Skin epidermis (tissue), 12 donors: ENCODE measurements at regions not wholly inside any gene's neighbourhood (a gene's known extent, or its start where the extent isn't known, plus 50 kb on each side); places are given as distances from the start of the nearest gene placed in this dataset.

Source experiments
- H3K27ac ChIP-seq, 21 experiments: fragments of 200-600 bp; sonication (generic) in 11 of 21; one replicate each; pipeline ENCODE4 v1.5.0; 2020; ENCODE audit warnings: mild to moderate bottlenecking in 3 of 21, inconsistent platforms in 2 of 21, moderate library complexity in 2 of 21
- H3K4me3 ChIP-seq, 7 experiments: fragments of 200-600 bp; sonication (generic) in 2 of 7; one replicate each; pipeline ENCODE4 v1.5.0; 2020; ENCODE audit warnings: inconsistent platforms in 2 of 7, mild to moderate bottlenecking in 2 of 7, moderate library complexity in 1 of 7

DNA sequence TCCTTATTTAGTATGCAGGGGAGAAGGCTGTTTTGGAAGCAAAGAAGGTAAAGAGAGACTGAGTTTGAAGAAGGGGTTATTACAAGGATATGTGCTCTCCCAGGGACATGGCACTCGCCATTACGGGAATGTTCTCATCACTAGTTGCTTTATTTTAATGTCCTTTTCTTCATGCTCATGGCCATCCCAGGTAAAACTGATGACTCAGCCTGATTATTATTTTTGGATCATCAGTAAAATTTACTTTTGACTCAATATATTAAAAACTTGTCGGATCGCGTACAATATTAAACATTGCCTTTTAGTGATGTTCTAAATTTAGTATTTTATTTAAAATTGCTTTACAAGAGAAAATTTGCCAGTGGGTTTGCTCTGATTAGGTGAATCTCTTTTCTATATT lies 414.7 kb downstream of the TLE4 start:
- no peak overlapping the region for H3K4me3 ChIP-seq
- H3K27ac ChIP-seq = no peak overlapping the region

- Histone ChIP-seq H3K27ac (no peak overlapping the region), H3K4me3 (no peak overlapping the region)
These were observed 414.0 kb downstream of the TLE4 start for GRCh38 chr9:79985772-79986171.

DNA sequence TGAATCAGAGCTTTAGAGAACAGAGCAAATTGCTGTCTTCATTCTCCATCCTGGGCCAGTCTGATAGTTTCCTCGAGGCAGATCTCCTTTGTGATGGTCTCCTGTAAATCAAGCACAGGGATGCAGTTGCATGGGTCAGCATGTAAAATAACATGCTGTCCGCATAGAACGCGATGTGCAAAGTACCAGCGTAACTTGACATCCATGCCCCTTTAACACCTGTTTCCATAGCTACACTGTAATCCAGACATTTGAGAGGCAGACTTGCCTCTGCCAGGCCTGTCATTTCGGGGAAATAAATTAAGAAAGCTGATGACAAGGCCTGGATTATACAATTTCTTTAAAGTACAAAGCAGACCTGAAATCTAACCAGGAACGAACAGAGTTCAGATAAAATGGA lies 413.5 kb downstream of the TLE4 start:
- H3K4me3 ChIP-seq = no peak overlapping the region
- no peak overlapping the region for H3K27ac ChIP-seq

DNA sequence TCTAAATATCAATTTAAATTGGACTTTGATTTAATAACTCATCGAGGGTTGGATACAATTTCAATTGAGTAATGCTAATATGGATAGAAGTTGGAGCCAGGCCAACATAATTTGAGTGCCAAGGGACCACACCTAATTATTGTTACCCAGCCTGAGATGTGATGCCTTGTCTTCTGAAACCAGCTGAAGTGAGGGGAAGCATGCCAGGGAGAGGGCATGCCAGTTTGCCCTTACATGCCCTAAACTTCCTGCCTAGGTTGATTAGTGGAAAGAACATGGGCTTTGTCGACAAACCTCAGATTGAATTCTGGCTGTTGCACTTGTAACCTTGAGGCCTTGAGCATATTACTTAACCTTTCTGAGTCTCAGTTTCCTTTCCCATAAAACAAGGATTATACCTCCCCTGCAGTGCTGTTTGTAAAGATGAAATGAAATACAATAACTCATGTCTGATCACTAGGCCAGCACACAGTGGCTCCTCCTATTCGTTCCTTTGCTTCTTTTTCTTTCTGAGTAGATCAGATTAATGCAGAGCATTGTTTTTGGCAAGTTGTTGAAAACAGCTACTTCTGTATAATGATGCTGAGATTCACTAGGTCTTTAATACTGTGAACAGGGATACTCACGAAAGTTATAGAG lies 412.8 kb downstream of the TLE4 start:
- H3K27ac ChIP-seq = no peak overlapping the region
- H3K4me3 ChIP-seq = no peak overlapping the region

DNA sequence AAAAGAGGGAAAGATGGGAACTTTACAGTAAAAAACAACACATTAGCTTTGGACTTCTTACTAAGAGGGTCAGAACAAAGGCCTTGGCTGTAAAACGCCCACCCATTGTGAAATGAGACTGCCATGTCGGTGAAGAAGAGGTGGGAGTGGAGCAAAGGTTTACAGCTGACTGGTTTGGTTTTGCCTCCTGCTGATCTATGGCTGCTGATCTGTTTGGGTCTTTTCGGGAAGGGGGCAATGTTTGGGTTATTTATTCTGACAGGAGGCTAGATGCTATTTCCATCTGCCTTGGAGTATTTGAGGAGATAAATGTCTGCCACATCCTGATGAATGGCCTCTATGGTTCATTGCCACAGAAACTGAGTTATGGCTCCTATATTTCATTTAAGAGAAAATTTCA lies 408.7 kb downstream of the TLE4 start:
- Histone ChIP-seq H3K4me3 (no peak overlapping the region), H3K27ac (no peak overlapping the region)

DNA sequence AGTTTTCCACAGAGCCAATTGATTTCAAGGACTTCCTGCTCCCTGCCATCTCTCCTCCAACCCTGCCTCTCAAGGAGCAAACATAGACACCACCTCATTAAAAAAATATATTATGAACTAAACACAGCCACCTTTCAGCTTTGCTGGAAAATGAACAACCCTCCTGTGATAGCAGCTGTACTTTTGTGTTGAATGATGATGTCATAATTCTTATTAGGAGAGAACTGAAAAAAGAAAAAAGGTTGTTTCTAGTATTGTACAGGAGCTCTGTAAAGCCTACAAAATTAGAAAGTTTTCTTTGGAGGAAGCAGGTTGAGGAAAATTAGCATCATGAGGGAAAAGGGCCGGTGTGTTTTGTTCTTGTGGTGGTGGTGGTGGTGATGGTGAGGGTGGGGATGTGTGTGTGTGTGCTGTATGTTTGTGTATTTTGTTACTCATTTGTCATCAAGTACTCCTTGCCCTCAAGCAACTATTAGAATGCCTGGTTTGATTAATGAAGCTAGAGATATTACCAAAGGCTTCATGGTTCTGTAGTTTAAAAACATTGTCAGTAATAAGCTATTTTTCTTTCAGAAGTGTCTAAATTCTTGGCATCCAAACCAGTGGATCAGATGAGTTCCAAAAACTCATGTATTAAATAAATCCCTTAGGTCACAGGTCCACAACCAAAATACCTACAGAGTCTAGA lies 405.9 kb downstream of the TLE4 start:
- no peak overlapping the region for H3K4me3 ChIP-seq
- no peak overlapping the region for H3K27ac ChIP-seq

DNA sequence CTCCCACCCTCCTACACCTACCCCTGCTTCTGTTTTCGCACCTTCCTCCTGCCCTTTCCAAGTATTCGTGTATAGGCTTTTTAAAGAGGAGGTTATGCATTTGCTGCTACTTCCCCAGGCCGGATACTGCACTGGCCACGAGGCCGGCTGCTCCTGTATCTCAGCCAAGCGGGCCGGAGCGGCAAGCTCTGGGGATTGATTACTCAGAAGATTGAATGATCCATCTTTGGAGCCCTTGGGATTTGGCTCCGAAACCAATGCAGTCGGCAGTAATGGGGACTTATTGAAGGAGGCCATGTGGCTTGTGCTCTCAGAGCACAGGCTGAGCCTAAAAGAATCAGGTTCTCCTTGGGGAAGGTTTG lies 405.3 kb downstream of the TLE4 start:
- H3K27ac ChIP-seq = no peak overlapping the region
- no peak overlapping the region for H3K4me3 ChIP-seq

- H3K27ac ChIP-seq = no peak overlapping the region
- no peak overlapping the region for H3K4me3 ChIP-seq
These were observed 404.7 kb downstream of the TLE4 start for GRCh38 chr9:79976257-79977073.

DNA sequence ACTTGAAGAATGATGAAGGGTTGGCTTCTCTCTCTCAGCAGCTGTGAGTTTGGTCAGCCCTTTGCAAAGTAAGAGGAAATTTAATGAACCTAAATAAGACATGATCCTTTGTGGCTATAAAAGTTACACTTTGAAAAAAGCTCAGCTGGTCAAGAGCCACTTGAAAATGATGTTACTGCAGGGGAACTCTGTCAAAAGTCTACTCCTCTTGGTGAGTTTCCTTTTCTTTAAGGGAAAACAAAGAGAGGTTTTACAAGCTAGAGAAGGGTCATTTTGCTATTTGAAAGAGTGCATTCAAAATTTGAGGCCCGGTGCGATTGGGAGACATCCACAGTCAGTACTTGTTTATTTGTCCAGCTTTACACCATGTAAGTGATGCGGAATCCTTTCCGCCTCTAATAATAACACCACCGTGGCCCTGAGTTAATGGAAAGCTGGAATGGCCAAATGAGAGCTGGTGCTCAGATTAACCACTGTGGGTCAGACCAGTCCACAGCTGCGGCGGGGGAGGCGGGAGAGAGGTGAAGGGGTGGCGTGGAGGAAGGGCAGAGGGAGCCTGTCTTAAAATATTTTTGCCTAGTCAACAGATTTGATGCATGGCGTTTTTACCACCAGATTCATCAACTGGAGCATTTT lies 404.0 kb downstream of the TLE4 start:
- no peak overlapping the region for H3K27ac ChIP-seq
- H3K4me3 ChIP-seq = no peak overlapping the region

DNA sequence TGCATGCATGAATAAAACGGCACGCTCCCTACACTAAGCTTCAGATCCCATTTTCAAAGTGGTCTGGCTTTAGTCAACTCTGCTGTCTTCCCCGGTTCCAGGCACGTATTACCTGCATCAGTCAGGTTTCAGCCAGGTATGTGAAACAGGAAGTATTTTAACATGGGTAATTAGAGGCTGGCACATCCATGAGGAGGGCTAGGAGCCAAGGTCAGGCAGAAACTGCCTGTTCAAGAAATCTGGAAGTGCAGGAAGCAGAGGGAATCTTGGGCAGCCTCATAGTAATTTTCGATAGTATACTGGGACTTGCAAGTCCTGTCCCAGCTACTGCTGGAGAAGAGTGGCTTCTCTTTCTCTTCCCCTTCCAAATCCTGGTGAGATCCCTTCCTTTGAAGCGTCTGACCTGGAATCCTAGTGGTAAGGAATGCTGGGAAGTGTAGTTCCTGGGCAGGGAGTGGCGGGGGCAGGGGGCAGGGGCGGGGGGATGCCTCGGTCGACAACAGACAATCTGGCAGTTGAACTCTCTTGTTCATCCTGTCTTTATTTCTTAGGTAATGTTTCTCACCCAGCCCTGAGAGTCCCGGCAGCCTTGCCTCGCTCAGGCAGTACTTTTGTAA lies 403.1 kb downstream of the TLE4 start:
- Histone ChIP-seq H3K4me3 (no peak overlapping the region), H3K27ac (no peak overlapping the region)

- no peak overlapping the region for H3K27ac ChIP-seq
- H3K4me3 ChIP-seq = no peak overlapping the region
These were observed 401.9 kb downstream of the TLE4 start for GRCh38 chr9:79973627-79974026.

DNA sequence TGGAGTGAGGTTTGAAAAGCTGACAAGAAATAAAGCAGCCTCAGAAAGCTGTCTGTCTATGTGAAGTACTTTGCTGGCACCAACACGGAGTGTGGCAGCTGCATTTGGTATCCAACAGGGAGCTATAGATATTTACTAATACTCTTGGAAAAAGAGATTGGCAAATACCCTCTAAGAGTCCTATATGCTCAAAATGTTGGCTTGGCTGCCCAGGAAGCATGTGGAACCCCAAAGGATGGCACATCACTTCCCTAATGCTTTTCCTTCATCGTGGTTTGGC lies 398.3 kb downstream of the TLE4 start:
- no peak overlapping the region for H3K4me3 ChIP-seq
- no peak overlapping the region for H3K27ac ChIP-seq

GRCh38 chr9:79969393-79970145 lies 397.8 kb downstream of the TLE4 start:
- H3K4me3 ChIP-seq = no peak overlapping the region
- H3K27ac ChIP-seq = no peak overlapping the region

GRCh38 chr9:79968533-79968932 lies 396.8 kb downstream of the TLE4 start:
- no peak overlapping the region for H3K27ac ChIP-seq
- H3K4me3 ChIP-seq = no peak overlapping the region

DNA sequence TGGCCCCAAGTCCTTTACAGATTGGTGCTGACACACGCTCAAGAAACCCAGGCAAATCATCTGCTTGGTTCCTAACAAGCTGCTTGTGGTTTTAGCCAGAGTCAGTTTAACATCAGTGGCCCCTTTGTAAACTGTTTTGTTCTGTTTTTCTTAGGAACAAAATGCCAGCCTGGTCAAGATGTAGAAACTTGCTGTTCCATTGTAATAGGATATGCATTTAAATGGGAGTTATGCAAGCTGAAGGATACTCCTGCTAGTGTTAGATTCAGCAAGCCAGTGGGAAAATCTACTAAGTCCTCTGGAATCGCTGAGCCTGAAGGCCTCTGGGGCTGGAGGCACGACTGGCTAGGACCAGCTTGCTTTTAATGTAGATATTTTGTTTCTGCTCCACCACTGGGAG lies 391.1 kb downstream of the TLE4 start:
- no peak overlapping the region for H3K27ac ChIP-seq
- H3K4me3 ChIP-seq = no peak overlapping the region

DNA sequence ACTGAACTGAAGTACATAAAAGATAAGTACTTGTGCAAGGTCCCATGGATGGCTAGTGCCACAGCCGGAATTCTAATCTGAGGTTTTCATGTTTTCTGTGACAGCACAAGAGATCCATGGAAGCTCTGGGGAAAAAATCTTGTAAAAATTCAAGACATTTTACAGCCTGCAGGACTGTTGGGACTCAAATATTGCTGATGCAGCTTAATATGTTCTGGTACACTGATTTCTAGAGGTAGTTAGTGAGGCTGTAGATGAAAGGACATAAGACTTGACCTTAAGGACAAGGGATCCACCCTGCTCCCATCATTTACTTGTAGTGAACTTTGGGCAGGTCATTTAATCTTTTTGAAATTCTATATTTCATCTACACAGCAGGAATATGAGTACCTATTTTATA lies 390.4 kb downstream of the TLE4 start:
- Histone ChIP-seq H3K4me3 (no peak overlapping the region), H3K27ac (no peak overlapping the region)

DNA sequence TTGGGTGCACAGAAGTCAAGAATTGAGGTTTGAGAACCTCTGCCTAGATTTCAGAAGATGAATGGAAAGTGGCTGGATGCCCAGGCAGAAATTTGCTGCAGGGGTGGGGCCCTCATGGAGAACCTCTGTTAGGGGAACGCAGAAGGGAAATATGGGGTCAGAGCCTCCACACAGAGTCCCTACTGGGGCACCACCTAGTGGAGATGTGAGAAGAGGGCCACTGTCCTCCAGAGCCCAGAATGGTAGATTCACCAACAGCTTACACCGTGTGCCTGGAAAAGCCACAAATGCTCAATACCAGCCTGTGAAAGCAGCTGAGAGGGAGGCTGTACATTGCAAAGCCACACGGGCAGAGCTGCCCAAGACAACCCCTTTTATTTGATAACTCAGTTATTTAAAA lies 383.5 kb downstream of the TLE4 start:
- no peak overlapping the region for H3K4me3 ChIP-seq
- no peak overlapping the region for H3K27ac ChIP-seq

- Histone ChIP-seq H3K27ac (no peak overlapping the region), H3K4me3 (no peak overlapping the region)
These were observed 382.1 kb downstream of the TLE4 start for GRCh38 chr9:79953908-79954307.

- H3K27ac ChIP-seq = no peak overlapping the region
- H3K4me3 ChIP-seq = no peak overlapping the region
These were observed 380.6 kb downstream of the TLE4 start for GRCh38 chr9:79952401-79952800.

- Histone ChIP-seq H3K27ac (no peak overlapping the region), H3K4me3 (no peak overlapping the region)
These were observed 374.9 kb downstream of the TLE4 start for GRCh38 chr9:79946712-79947111.
